ENCODE measurements at regions not wholly inside any gene's neighbourhood (a gene's known extent, or its start where the extent isn't known, plus 50 kb on each side); places are given as distances from the start of the nearest gene placed in this dataset.

DNA sequence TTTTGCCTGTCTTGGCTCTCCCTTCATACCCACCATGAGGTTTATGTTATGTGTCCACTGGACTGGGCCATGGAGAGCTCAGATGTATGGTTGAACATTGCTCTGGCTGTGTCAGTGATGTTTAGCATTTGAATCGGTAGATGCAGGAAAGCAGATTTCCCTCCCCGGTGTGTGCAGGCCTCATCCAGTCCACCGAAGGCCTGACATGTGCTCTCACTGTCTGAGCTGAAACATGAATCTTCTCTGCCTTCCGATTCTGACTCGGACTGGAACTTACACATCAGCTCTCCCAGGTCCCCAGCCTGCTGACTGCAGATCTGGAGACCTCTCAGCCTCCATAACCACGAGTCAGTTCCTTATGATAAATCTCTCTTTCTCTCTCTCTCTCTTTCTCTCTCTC is 72.4 kb upstream of the SLC66A3 start:
- TF ChIP-seq, protein P1, sequence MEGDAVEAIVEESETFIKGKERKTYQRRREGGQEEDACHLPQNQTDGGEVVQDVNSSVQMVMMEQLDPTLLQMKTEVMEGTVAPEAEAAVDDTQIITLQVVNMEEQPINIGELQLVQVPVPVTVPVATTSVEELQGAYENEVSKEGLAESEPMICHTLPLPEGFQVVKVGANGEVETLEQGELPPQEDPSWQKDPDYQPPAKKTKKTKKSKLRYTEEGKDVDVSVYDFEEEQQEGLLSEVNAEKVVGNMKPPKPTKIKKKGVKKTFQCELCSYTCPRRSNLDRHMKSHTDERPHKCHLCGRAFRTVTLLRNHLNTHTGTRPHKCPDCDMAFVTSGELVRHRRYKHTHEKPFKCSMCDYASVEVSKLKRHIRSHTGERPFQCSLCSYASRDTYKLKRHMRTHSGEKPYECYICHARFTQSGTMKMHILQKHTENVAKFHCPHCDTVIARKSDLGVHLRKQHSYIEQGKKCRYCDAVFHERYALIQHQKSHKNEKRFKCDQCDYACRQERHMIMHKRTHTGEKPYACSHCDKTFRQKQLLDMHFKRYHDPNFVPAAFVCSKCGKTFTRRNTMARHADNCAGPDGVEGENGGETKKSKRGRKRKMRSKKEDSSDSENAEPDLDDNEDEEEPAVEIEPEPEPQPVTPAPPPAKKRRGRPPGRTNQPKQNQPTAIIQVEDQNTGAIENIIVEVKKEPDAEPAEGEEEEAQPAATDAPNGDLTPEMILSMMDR (conservative IDR thresholded peaks at IDR 0.05; ENCODE audit: low read length), result no peak
- TF ChIP-seq EZH2phosphoT487 (IDR thresholded peaks at IDR 0.05; ENCODE audit: borderline replicate concordance), result no peak
